ENCODE measurements at regions not wholly inside any gene's neighbourhood (a gene's known extent, or its start where the extent isn't known, plus 50 kb on each side); places are given as distances from the start of the nearest gene placed in this dataset.
"Not testable (repeated sequence)": the region's sequence is repeated elsewhere in the genome, so short reads cannot be mapped to it uniquely, and the experiment has no call there.

DNA sequence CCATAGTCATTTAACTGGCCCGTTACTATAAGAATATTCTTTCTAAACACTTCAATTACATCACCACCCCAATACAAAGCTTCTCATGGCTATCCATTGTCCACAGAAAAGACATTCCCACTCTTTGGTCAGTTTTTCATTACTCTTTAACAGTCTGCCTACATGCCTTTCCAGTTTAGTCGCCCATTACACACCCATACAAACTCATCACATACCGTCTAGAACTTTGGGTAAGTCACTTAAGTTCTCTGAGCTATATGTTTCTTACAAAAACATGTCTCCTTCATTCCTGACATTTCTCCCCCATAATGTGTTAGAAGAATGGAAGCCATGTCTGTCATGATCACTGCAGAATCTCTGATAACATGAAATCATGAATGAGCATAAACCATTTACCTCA is 108.2 kb upstream of the STK17B start:
- DNase-seq = no peak

DNA sequence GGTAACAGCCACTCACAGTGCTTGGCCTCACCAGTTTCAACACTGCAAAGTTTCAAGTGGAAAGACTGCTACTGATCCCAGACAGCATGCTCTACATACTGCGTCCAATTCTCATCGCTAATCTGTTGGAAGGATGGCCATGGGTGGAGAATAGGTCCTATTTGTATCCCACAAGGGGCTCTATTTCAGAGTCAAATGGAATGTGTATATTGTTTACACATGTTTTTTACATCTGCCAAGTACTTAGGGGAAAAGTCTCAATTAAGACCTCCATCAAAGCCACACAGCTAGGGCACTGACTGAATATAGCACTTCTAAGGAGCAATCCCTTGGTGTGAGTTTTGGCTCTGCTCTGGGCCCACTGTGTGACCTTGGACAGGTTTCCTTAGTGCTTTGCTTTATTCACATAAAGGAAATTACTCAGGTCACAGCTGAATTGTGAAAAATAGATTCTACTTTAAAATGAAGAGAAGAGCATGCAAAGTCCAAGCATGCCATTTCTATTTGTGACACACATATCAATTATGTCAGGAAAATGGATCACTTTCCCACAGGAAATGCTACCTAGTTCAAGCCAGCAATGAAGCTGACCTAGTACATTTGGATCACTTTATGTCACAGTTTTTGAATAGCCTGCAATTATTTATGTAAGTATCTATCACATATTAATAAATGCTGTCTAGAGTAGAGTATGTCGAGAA is 112.9 kb upstream of the STK17B start:
- peak; percentile 79 for DNase-seq

DNA sequence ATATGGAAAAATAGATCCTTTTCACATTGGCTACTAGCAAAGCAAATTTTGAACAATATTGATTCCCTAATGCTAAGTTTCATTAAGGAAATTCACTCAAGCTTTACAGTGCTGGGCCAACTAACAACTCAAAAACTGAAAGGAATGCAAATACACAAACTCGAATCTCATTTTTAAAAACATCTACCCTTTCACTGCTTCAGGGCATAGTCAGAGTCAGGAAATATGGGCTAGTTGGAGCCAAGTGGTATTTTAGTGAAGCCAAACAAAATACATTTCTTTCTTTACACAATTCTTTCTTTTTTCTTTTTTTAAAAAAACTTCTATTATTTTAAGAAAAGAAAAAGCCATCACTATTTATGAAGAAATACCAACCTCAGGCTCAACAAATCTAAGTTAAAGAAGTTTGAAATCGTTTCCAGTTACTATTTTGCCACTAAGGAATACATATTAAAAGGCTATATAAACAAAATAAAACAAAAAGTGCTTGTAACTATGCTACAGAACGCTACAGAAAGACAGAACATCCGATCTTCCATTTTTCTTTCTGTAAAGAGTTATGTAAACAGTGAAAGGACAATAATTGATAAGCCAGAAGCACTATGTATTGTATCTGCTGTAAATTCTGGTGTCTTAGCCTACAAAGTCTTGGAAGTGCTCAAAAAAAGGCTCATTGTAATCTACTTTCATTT is 113.6 kb upstream of the STK17B start:
- DNase-seq = peak; percentile 25

DNA sequence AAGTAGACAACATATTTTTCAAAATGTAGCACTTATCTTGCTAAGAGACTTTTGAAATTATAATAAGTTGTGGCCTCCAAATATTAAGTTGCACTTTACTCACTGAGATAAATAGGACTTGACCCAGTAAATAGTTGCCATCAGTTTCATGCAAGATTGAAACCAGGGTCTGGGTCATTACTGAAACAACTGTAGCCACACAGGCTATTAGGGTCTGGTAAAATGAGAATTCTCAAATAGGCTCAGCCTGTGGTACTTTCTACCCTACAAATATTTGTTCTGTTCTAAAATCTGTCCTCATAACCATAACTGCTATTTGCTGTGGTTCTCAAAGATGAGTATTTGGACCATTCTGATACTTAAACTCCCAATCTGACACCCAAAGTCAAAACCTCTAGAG is 115.4 kb upstream of the STK17B start:
- DNase-seq = no peak

DNA sequence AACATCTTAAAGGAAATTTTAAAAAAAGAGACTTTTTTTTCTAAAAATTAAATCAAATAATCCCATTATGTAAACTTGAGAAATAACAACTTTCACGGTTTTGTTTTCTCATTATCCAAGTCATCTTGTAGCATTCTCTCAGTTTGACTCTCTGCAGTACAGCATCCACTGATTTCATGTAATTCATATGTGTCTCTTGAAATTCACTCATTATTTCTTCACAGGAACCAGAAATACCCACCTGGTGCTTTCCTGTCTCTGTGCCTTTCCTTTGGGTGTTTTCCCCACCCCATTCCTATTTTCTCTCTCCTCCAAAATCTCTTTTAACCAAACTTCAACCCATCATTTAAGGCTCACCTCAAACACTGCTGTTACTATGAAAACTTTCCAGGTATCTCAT is 116.1 kb upstream of the STK17B start:
- DNase-seq = no peak

DNA sequence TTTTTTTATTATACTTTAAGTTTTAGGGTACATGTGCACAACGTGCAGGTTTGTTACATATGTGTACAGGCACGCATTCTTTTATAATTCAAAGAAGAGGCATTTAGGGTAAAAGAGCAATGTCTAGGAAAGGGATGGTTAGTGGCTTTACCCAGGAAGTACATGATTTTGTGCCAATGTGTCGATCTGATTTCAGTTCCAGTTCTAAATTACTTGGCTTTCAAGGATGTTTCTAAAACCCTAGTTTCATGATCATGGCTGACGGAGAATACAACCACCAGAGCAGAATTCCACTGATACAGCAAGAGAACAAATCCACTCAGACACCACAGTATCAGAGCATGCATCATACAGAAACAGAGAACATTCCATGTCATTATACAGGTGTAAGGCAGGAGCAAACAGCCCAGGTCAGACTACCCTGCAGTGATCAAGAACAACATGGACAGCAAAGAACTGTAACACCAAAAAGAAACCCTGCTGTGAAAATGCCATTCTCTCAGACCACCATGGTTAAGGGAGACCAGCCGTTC is 116.7 kb upstream of the STK17B start:
- DNase-seq = no peak

DNA sequence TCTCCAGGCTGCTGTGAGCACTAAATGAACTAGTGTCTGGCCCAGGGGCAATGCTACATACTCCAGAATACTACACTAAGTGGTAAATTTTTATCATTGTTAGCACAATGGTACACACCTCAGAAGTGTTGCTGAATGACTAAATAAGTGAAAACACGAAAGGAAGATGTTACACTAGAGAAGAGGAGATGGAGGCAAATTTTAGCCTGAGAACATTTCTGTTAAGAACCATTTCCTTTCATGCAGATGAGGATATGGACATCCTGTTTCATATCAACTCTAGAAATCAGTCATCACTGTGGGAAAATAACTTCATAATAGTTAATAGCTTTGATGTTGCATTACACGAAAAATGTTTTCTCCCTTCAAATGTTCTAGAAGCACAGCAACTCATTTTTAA is 117.6 kb upstream of the STK17B start:
- DNase-seq = no peak

DNA sequence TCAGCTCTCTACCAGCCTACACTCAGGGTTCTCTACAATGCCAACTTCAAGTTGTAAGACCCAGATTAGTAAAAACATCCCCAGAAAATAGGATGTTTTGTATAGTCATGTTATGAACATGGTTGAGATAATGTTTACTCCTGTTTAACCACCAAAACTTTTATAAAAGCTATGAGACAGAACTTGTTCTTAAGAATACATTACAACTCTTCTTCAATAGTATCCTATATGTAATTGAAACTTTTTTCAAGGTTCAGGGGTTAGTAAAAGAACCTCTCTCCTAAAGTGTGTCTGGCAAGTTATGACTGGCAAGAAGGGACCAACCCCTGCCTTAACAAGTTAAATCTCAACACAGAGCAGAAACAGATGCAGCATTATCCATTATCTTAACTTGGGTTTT is 118.8 kb upstream of the STK17B start:
- DNase-seq = no peak

DNA sequence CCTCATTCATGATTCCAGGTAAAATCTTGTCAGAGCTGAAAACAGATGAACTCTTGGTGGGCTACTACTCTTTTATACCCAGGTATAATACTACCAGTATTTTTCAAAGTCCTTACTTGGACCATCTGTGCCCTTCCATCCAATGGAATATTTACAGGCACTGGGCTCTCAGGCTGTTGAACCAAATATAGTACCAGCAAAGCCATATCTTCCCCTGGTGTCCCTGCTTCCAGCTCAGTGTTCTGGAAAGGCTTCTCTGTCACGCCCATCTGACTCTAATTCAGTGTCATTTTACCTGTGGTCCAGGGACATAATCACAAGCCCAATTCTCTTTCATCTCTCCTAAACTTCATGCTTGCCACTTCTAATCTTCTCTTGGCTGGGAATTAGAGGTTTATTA is 119.2 kb upstream of the STK17B start:
- DNase-seq = no peak

DNA sequence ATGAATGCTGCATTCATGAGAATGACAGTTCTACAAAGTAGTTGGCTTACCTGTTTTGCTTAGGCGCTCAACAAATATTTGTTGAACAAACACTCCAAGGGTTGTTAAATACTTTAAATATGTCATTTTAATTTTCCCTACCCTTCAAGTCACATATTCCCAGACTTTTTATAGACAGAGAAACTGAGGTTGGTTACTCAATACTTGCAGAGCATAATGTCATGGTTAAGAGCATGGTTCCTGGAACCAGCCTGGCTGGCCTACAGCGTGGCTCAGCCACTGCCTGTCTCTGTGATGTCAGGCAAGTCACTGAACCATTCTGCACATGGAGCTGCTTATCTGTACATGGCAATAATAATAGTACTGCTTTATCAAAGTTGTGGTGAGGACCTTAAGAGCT is 120.0 kb upstream of the STK17B start:
- no peak for DNase-seq

DNA sequence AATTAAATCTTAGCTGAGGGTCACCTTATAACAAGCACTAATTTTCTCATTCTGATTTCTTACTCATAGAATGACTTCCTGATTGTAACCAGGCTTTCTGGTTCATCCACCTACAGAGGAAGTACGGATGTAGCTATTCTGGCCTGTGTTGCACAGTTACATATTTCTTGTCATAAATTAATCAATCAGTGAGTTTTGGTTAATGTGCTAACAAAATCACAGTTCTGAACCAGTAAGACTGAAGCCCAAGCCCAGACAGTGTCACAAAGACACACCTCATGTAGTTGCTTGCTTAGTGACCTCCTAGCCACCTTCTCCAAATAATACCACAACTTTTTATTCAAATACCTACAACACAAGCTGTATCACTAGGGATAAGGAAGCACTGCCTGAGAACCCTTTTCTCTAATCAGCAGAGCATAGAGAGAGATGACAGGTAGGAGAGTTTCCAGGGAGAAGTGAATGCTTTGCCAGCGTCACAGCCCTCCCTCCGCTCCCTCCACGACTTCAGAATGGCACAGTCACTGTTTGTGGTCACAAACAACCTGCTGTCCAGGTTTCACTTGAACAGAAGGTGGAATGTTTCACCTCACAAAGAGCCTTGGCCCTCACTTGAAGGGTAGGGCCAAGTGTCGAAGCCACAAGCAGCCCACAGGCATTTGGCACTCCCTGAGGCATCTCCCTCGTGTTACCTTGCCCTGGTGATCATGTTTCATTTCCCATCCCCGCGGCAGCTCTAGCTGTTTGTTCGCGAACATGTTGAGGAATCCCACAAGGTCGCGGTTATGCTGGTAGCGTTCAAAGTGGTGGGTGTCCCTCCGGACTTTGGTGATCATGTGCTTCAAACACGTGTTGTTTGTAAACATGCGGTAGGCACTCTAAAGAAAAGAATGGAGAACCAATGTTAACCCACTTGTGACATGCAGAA is 120.8 kb upstream of the STK17B start:
- no peak for DNase-seq

DNA sequence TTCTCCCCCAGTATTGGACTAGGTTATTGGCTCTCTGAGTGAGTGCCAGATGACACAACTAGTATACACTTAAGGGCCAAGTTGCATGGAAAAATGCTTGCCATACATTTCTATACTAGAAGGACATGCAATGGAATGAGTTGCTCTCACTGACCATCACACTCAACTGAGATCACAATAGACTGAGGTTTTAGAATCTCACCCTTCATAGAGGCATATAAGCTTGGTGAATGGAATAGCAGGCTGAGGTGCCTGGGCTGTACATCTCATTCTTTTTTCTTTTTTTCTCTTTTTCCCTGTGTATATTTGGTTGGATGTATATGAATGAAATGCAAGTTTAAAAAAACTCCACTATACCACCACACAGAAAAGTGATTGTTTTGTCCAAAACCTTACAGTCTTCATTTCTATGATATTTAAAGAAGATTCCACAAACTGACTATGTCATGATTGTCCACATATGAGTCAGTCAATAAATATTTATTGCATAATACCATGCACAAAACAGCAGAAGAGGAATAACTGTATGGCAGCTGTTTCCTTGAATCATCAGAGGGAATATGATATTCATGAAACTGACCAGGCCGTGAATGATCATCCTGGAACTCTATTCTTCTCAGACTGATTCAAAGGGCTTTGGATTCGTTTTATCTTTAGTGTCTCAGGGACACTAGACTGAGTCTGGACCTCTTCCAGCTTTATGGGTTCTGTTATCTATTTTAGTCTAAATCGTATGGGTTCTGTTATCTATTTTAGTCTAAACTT is 122.6 kb upstream of the STK17B start:
- DNase-seq = no peak

DNA sequence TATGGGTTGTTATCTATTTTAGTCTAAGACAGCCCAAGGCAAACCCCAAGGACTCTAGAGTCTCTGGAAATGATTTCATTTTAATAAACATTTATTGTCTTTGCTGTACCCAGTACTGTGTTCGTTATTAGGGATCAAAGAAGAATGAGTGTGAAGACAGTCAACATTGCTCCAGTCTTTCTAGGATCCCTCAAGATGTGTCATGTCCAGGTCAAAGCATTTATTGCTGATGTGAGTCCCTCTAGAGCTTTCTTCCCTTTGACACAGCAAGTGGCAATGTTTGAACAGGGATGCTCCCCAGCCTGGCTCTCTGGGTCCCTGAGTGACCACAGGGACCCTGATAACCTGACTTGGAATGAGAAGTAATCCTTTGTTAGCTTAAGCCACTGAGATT is 123.1 kb upstream of the STK17B start:
- no peak for DNase-seq

DNA sequence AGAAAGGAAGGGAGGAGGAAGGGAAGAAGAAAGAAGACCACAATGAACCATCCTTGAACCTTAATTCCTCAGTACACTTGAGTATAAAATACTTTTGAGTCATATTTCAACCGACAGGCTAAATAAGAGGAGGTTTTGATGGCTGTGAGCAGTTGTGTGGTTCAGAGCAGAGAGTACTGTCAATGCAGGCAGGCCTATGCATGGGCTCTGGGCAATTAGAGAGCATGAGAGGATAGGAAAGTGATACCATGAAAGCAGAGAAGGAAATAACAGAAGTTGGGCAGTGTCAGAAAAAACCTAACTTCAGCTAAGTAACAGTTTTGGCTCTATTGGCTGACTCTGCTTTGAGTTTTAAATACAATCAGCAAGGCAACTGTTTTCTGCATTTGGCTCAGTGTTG is 123.6 kb upstream of the STK17B start:
- DNase-seq = no peak

DNA sequence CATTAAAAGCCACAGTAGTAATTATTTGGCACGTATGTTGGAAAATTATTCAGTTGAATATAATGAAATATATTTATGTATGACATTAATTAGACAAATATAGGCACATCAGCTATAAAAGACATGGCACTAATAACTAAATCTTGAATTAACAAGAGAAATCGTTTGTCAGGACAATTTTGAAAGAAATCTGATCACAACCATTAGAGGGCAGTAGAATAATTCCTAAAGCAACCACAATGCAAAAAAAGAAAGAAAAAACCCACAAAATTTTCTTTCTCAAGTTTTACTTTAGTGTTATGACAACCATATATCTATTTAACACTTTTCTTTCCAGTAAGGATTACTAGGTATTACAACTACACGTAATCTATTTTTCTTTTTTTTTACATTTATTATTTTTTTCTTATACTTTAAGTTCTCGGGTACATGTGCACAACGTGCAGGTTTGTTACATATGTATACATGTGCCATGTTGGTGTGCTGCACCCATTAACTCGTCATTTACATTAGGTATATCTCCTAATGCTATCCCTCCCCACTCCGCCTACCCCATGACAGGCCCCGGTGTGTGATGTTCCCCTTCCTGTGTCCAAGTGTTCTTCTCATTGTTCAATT is 126.8 kb upstream of the STK17B start:
- not testable (repeated sequence) for DNase-seq

DNA sequence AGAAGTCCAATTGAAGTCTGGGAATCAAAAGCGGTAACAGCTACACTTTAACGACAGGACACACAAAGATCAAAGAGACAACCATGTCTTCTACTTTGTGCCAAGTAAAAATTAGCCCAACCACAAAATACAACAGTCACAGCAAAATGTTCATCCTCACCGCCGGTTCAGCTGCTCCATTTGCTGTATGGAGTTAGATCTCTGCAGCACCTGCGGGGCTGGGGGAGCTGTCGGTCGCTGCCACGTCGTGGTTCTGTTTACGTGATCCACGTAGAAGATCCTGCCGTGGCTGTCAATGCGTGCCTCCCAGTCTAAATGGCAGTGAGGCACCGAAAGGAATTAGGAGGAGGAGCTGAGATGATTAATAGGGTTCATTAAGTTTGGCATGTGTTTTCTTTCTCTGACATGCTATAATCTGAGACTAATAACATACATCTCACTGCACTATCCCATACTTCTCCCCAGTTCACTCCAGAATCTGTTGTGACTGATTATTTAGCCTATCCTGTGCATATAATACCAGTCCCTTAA is 136.5 kb upstream of the STK17B start:
- DNase-seq = no peak

DNA sequence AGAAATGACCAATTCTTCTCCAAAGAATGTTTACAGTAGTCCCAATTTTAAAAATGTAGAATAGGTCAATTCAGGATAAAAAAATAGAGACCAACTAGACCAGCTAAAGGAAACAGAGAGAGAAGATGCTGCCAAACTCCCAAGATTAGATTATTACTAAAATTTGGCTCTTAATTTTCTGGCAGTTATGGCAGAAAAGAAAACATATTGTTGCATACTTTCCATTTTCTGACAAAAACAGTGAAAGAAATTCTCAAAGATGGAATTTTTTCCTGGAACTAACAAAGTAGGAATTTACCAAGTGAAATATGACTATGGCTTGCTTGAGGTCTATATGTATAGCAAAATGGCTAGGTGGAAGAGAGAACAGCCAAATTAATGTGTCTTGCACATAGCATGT is 138.3 kb upstream of the STK17B start:
- DNase-seq = no peak

DNA sequence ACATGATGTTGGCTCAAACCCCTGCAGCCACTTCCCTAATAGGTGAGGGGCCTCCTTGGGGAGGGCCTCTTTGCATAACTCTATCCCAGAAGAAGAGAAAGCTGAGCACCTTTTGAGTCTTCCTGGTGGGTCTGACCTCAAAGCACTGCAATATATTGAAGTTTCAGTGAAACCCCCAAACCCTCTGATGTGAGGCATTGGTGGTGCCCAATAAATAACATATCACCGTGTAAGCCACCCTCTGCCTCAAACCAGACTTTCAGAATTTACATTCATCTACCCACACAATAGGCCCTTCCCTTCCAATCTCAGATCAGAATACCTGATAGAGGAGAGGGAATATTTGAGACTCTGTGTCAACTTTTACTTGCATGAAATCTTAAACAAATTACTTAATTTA is 142.8 kb upstream of the STK17B start:
- DNase-seq = no peak

DNA sequence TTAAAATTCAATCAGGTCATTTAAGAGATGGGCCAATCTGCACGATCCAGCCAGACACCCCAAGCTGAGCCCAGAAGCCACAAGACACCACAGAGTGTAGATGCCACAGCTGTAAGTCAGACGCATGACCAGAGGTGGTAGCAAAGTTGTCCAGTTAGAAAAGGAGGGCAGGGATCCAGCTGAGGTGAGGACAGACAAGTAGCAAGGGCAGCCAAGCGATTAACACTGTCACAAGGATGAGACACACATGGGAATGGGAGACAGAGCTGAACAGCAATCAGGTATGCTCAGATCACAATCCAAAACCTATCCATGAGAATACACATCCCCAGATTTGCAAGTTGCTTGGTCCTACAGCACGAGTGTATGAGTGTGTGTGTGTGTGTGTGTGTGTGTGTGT is 143.4 kb upstream of the STK17B start:
- no peak for DNase-seq

DNA sequence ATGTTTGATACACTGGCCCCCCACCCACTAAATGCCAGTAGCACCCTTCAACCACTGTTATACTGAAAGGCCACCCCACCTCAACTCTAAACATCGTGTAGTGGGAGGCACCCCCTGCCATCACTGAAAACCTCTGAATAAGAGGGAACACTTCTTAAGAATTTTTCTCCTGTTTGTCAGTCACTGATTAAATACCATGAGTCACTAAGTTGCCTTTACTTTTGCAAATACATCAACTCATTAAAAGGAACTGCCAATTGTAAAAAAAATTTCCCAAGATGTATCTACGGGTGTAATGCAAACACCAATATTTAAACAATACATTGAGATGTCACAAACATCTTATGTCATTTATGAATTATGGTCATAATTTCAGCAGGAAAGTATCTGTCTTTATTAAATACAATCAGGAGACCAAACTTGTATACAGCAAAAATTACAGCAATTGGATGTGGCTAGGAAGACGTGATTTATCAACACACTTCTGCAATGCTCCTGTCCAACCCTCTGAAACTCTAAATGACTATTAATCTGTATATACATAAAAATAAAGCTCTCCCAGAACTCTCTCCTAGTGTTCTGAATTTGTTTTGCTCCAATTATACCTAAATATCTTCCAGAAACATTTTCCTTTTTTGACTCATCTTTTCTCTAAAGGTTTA is 144.1 kb upstream of the STK17B start:
- no peak for DNase-seq

DNA sequence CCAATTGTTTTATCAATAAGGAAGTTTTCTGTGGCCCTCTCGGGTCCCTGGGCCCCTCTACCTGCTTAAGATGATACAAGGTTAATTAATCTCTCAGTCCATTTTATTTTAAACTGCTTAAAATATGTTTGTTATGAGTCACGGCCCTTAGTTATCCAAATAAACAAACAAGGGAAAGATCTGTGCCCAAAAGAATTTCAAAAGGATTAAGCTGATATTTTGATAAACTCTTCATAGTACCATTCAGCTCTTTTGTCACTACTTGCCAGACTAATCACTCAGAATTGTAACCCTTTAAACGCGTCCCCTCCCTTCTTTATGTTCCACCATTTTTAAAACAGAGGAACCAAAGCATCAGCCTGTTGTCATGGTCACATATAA is 144.7 kb upstream of the STK17B start:
- no peak for DNase-seq

All from muscle of arm (tissue), 1 donor.